ENCODE measurements at regions not wholly inside any gene's neighbourhood (a gene's known extent, or its start where the extent isn't known, plus 50 kb on each side); places are given as distances from the start of the nearest gene placed in this dataset.

- no peak for DNase-seq (ENCODE audit: low read depth in 2 of 2)
These were observed 125.6 kb upstream of the PRPS1L1 start for GRCh38 chr7:18153183-18153748.

DNA sequence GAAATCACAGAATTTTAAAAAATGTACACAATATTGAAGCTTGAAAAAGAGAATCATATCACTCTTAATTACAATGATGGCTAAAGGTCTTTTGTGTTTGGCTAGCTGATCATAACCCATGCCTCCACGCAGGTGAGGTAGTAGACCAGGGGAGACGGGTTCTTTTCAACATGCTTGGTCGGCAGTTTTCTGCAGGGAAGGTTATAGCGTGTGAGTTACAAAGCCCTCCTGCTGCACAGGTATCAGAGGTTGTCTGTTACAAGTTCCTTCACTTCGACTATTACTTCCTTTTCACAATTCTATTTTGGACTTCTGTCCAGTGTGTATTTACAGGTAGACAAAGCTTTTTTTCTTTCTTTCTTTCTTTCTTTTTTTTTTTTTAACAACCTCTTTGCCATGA, 127.1 kb upstream of the PRPS1L1 start:
- no peak for DNase-seq (ENCODE audit: low read depth in 2 of 2)

DNA sequence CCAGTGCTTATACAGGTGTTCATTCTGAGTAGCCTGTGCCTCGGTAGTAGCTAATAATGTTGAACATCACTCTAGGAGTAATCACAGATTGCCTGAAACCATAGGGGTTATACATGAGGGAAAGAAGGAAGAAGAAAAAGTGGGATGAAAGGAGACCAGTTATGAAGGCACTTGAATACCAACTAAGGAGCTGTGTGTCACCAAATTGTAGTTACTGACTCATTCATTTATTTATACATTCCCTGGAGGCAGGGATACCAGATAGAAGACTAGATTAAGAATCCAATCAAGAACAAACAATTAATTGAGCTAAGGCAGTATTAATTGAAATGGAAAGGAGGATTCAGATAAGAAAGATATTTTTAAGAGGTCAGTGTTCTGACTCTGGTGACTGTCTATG, 129.6 kb upstream of the PRPS1L1 start:
- DNase-seq (ENCODE audit: low read depth in 2 of 2) = no peak

GRCh38 chr7:18162657-18163056, 135.0 kb upstream of the PRPS1L1 start:
- no peak for DNase-seq (ENCODE audit: low read depth in 2 of 2)

GRCh38 chr7:18163091-18163490, 135.4 kb upstream of the PRPS1L1 start:
- no peak for DNase-seq (ENCODE audit: low read depth in 2 of 2)

DNA sequence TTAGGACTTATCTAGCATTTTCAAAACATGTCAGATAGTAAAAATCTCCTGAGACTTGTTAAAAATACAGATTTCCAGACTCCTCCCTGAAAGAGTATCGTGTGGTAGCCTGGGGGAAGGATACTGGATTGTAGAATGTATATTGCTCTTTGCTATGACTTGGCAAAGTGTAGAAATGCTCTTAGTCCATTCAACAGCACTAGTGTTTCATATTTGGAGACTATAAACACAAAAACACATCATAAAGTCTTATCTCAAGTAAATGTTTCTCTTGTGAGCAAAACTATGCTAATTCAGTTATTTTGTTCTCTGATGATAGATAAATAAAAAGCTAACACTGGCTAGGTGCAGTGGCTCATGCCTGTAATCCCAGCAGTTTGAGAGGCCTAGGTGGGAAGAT, 137.5 kb upstream of the PRPS1L1 start:
- DNase-seq (ENCODE audit: low read depth in 2 of 2) = no peak

- DNase-seq (ENCODE audit: low read depth in 2 of 2) = no peak
These were observed 138.4 kb upstream of the PRPS1L1 start for GRCh38 chr7:18166002-18166401.

- DNase-seq (ENCODE audit: low read depth in 2 of 2) = no peak
These were observed 140.2 kb upstream of the PRPS1L1 start for GRCh38 chr7:18167815-18168214.

GRCh38 chr7:18174996-18175395, 147.3 kb upstream of the PRPS1L1 start:
- no peak for DNase-seq (ENCODE audit: low read depth in 2 of 2)

- no peak for DNase-seq (ENCODE audit: low read depth in 2 of 2)
These were observed 148.3 kb upstream of the PRPS1L1 start for GRCh38 chr7:18175801-18176450.

DNA sequence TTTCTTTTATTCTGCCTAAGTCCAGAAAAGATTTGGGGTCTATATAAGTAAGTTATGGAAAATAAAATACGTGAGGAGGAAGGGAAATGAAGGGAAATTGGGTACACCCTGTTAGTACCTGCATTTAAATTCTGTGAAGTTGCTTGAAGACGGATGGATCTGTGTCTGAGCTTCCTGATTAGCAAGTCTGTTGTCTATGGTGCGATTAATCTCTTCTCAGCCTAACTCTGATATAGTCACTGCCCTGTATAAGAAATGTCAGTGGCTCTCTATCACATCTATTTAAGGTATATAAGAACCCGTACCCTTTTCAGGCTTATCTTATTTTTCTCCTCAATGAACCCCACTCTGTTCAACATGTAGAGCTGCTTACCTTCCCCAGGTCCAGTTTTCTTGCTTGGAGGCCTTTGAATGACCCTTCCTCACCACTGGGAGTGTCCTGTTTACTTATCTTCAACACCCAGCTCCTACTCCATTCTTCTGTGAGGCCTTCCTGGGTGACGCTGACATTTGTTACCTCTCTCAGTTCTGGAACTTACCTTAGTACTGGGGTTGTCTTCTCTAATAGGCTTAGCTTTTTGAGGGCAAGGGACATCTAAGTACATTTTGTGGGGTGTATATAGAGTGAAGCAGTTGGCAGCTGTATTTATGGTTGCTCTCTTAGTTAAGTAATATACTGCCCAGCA, 149.6 kb upstream of the PRPS1L1 start:
- DNase-seq (ENCODE audit: low read depth in 2 of 2) = no peak

DNA sequence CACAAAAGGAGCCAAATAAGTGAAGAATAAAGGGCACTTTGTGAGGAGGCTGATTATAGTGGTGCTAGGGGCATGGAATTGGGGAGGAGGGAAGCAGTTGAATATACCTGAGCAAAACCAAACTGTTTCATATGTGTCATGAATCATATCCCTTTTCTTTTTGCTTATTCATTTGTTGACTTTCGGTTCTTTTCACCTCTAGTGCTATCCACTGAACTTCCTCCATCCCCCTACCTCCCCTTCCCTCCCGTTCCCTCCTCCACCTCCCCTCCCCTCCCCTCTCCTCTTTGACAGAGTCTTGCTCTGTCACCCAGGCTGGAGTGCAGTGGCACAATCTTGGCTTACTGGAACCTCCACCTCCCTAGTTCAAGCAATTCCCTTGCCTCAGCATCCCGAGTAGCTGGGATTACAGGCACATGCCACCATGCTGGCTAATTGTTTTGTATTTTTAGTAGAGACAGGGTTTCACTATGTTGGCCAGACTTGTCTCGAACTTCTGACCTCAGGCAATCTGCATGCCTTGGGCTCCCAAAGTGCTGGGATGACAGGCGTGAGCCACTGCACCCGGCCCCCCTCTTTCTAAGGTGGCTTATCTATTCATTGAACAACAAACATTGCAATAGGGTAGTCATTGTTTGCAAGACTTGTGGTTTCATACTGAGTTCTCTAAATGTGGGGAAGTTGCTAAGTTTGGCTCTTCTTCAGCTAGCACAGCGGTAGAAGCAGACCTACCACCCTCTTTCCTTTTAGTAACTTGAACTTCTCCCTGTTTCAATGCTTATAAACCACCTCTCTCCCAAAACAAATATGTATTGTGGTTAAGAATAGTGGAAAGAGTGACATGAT, 150.4 kb upstream of the PRPS1L1 start:
- DNase-seq (ENCODE audit: low read depth in 2 of 2) = no peak

- DNase-seq (ENCODE audit: low read depth in 2 of 2) = no peak
These were observed 151.4 kb upstream of the PRPS1L1 start for GRCh38 chr7:18179093-18179492.

DNA sequence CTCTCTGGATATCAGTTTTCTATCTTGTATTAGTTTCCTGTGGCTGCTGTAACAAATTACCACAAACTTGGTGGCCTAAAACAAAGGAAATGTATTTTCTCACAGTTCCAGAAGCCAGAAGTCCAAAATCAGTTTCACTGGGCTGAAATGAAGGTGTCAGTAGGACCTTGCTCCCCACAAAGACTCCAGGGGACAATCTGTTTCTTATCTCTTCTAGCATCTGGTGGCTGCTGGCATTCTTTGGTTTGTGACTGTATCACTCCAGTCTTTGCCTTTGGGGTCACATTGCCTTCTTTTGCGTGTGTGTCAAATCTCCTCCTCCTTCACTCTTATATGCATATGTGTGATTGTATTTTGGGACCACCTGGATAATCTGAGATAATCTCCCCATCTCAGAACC, 153.0 kb upstream of the PRPS1L1 start:
- DNase-seq (ENCODE audit: low read depth in 2 of 2) = no peak

DNA sequence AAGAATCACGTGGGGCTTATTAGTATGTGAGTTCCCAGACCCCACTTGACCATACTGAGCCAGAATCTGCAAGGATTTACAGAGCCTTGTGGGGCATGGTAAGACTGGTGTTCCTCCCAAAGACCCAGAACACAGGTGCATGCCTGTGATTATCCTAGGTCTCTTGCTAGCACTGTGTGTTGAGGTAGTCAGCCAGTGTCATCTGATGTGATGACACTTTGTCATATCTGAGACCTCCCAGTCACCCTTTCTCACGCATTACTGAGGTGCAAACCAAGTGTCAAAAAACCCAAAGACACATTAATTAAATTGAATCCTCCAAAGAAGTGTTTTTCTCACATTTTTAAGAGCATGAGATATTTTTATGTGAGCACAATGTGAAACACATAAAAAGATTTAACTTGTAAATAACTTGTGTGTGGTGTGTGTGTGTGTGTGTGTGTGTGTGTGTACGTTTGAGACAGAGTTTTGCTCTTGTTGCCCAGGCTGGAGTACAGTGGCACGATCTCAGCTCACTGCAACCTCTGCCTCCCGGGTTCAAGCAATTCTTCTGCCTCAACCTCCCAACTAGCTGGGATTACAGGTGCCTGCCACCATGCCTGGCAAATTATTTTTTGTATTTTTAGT, 162.0 kb upstream of the PRPS1L1 start:
- no peak for DNase-seq (ENCODE audit: low read depth in 2 of 2)

DNA sequence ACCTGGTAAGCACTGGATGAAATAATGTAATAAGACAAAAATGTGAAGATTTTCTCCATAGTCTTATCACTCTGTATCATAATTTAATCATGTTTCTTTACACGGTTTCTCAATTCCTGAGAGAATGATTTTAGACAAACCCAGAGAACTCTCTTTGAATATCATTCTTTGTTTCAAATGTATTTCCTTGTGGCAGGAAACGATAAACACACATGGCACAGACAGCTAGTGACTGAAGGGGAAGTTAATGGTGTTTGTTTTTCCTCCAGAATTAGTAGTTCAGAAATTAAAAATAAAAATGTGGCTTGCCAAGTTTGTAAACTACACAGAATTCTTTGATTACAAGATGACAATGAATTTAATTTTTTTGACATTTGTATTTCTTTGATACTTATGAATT, 163.7 kb upstream of the PRPS1L1 start:
- DNase-seq (ENCODE audit: low read depth in 2 of 2) = no peak

- no peak for DNase-seq (ENCODE audit: low read depth in 2 of 2)
These were observed 164.4 kb upstream of the PRPS1L1 start for GRCh38 chr7:18191862-18192625.

DNA sequence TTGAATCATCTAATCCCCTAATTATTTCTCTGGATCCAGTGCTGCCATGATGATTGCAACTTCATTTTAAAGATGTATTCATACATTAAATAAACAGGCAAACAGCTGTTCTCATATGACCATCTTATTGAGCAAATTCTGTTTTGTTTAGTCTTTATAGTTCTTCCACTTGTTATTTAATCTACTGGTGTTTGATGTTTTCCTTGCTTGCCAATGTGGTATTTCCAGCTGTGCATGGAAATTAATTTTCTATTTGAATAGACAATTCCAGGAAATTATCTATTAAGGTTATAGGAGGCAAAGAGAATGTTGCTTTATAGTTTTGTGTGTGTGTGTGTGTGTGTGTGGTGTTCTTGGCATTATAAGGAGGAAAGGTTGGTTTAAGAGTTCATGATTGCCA, 167.0 kb upstream of the PRPS1L1 start:
- DNase-seq (ENCODE audit: low read depth in 2 of 2) = no peak

DNA sequence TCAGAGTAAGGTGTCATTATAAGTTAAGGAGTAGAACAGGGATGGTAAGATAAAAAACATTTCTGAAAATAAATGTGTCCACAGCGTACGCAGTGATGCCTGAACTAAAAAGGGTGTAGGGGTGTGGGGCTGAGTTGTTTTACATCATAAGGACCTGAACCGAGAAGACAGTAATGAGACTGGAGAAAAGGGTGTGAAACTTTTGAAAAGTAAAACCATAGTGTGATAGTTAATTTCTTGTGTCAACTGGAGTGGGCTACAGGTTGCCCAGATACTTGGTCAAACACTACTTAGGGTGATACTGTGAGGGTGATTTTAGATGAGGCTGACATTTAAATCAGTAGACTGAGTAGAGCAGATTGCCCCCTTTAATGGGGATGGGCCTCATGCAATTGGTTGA, 169.0 kb upstream of the PRPS1L1 start:
- DNase-seq (ENCODE audit: low read depth in 2 of 2) = no peak

DNA sequence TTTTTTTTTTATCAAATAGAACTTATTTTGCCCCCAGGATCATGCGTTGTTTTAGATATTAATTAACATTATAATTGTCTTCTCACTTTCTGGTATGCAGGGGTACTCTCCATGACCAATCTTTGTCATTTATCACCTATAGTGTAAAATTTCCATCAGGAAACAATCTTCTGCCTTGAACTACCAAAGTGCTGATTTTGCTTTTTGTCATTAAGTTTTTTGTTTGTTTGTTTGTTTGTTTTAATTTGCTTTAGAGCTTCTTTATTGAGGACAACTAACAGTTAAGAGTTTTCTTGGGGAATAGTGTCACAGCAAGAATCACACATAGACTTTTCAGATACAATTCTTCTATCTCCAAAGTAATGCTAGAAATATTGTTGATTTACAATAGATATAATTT, 171.2 kb upstream of the PRPS1L1 start:
- DNase-seq (ENCODE audit: low read depth in 2 of 2) = no peak

DNA sequence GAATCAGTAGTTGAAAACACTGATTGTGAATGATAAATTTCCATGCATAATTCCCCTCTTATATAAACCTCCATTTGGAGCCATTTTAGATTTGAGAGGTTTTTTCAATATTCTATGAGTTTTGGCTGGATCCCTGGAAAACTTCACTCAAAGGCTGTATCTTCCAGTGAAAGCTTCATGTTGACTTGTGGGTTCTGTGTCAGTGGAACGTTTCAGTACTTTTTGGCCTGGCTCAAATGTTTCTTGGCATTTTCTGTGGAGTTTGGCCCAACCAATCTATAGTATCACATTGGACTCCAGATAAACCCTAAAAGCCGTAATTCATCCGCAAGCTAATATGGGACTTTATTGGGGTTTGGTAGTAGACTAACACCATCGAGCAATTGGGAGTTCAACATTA, 172.6 kb upstream of the PRPS1L1 start:
- DNase-seq (ENCODE audit: low read depth in 2 of 2) = no peak

All from fibroblast of skin of left biceps (primary cell).